GM10266 (cell line): ENCODE measurements at regions not wholly inside any gene's neighbourhood (a gene's known extent, or its start where the extent isn't known, plus 50 kb on each side); places are given as distances from the start of the nearest gene placed in this dataset.
"Not testable (repeated sequence)": the region's sequence is repeated elsewhere in the genome, so short reads cannot be mapped to it uniquely, and the experiment has no call there.

Experiments used
- DNase-seq: peaks from one replicate; pipeline ENCODE4 v3.0.0; 2012; ENCODE audit errors: extremely low spot score
- CTCF ChIP-seq: IDR thresholded peaks from 2 replicates; pipeline ENCODE4 v1.5.1; 2012; ENCODE audit warnings: mild to moderate bottlenecking, low read depth; ENCODE audit not compliant: control insufficient read depth, insufficient read depth; ENCODE audit errors: missing control alignments

- no peak for DNase-seq
Measured at GRCh38 chr5:50593681-50594080, 72.8 kb upstream of the PARP8 start.

GRCh38 chr5:50595199-50595598, 71.2 kb upstream of the PARP8 start:
- TF ChIP-seq CTCF, result no peak
- no peak for DNase-seq

More at GRCh38 chr5:50593681-50594080, 72.8 kb upstream of the PARP8 start:
- no peak for TF ChIP-seq CTCF

DNA sequence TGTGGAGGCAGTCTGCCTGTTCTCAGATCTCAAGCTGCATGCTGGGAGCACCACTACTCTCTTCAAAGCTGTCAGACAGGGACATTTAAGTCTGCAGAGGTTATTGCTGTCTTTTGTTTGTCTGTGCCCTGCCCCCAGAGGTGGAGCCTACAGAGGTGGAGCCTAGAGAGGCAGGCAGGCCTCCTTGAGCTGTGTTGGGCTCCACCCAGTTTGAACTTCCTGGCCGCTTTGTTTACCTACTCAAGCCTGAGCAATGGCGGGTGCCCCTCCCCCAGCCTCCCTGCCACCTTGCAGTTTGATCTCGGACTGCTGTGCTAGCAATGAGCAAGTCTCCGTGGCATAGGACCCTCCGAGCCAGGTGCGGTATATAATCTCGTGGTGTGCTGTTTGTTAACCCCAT, 64.9 kb upstream of the PARP8 start:
- not testable (repeated sequence) for DNase-seq

DNA sequence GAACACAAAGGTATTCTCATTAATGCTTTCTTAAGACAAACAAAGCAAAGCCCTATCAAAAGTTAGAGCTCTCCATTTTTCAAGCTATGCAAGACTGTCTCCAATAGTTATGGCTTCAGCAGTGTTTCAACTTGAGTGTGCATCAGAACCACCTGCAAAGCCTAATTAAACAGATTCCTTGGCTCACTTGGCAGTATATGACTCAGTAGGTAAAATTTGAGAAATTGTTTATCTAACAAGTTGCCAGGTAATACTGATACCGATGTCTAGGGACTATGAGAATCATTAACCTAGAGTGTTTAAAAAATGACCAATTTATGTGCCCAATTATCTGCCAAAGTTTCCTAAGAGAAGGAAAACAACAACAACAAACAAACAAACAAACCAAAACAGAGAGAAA, 60.3 kb upstream of the PARP8 start:
- no peak for TF ChIP-seq CTCF
- DNase-seq, result no peak

- not testable (repeated sequence) for DNase-seq
Measured at GRCh38 chr5:50607456-50607855, 59.0 kb upstream of the PARP8 start.

DNA sequence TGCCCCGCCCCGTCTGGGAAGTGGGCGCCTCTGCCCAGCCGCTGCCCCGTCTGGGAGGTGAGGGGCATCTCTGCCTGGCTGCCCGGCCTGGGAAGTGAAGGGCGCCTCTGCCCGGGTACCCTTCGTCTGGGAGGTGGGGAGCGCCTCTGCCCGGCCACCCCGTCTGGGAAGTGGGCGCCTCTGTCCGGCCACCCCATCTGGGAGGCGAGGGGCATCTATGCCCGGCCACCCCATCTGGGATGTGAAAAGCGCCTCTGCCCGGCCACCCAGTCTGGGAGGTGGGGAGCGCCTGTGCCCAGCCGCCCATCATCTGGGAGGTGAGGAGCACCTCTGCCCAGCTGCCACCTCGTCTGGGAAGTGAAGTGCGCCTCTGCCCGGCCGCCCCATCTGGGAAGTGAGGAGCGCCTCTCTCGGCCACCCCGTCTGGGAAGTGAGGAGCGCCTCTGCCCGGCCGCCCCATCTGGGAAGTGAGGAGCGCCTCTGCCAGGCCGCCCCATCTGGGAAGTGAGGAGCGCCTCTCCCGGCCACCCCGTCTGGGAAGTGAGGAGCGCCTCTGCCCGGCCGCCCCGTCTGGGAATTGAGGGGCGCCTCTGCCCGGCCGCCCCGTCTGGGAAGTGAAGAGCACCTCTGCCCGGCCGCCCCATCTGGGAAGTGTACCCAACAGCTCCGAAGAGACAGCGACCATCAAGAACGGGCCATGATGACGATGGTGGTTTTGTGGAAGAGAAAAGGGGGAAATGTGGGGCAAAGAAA, 58.3 kb upstream of the PARP8 start:
- DNase-seq, result not testable (repeated sequence)

DNA sequence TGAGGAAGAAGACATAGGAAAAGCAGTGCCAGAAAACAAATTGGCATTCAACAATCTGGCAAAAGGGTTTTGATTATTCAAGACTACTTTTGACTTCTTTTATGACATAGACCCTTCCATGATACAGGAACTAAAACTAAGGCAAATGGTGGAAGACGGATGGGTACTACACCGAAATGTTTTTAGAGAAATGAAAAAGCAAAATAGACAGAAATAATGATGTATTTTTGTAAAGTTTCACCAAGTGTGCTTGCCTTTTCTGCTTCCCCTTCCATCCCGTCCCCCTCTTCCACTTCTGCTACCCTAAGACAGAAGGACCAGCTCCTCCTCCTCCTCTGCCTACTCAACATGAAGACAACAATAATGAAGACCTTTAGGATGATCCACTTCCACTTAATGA, 53.4 kb upstream of the PARP8 start:
- DNase-seq, result not testable (repeated sequence)
